Endothelial cell of umbilical vein (primary cell): ENCODE measurements at regions not wholly inside any gene's neighbourhood (a gene's known extent, or its start where the extent isn't known, plus 50 kb on each side); places are given as distances from the start of the nearest gene placed in this dataset.
"Not testable (repeated sequence)": the region's sequence is repeated elsewhere in the genome, so short reads cannot be mapped to it uniquely, and the experiment has no call there.

Source experiments
- CTCF ChIP-seq, 2 donors: IDR thresholded peaks; 1 replicate in 1 of 2; 2 replicates in 1 of 2; pipeline ENCODE4 v1.5.1; 2011; ENCODE audit warnings: low read length in 2 of 2, mild to moderate bottlenecking in 2 of 2, moderate library complexity in 2 of 2, control low read depth in 1 of 2, inconsistent platforms in 1 of 2, low read depth in 1 of 2; ENCODE audit not compliant: insufficient read depth in 1 of 2; ENCODE audit errors: extremely low read depth in 1 of 2
- GATA2 ChIP-seq: IDR thresholded peaks from 2 replicates; pipeline ENCODE4 v1.7.0; 2011; ENCODE audit warnings: low read depth, mild to moderate bottlenecking, moderate library complexity, mixed read lengths, low read length; ENCODE audit not compliant: insufficient read length, insufficient read depth
- JUN ChIP-seq: IDR thresholded peaks from 2 replicates; pipeline ENCODE4 v1.6.1; 2011; ENCODE audit warnings: borderline replicate concordance, low read depth; ENCODE audit not compliant: insufficient read length, insufficient read depth
- MAX ChIP-seq: IDR thresholded peaks from 2 replicates; pipeline ENCODE4 v1.6.1; 2011; ENCODE audit not compliant: insufficient read depth, insufficient read length
- MYC ChIP-seq: IDR thresholded peaks from one replicate; pipeline ENCODE4 v1.6.1; 2011; ENCODE audit warnings: mild to moderate bottlenecking, low read depth, low read length

- not testable (repeated sequence) for TF ChIP-seq MYC; MAX; CTCF (IDR thresholded peaks at IDR 0.05; ENCODE audit: extremely low read depth in 1 of 2, insufficient read depth in 1 of 2, low read depth in 1 of 2, low read length in 2 of 2); JUN; GATA2
These were observed 191.4 kb downstream of the KLRB1 start for GRCh38 chr12:9416346-9416745.
